ENCODE measurements at regions not wholly inside any gene's neighbourhood (a gene's known extent, or its start where the extent isn't known, plus 50 kb on each side); places are given as distances from the start of the nearest gene placed in this dataset.
"Not testable (repeated sequence)": the region's sequence is repeated elsewhere in the genome, so short reads cannot be mapped to it uniquely, and the experiment has no call there.

DNA sequence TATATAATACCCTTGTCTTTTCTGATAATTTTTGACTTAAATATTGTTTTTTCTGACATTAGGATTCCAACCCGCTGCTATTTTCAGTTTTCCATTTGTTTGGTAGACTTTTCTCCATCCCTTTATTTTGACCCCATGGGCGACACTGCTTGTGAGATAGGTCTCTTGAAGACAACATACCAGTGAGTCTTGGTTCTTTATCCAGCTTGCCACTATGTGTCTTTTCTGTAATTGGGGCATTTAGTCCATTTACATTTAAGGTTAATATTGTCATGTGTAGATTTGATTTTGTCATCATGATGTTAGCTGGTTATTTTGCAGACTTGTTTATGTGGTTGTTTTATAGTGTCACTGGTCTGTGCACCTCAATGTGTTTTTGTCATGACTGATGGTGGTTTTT, 67.7 kb upstream of the IRAK1BP1 start:
- H3K9me3 ChIP-seq (ENCODE audit: control insufficient read depth in 4 of 4, low read length in 3 of 4): no peaks in the 10 kb centered on the region
- WGBS: 93% methylated on average over 2 of the region's 2 CpGs

GRCh38 chr6:78806792-78807191, 60.6 kb upstream of the IRAK1BP1 start:
- not testable (repeated sequence) for H3K4me1 ChIP-seq (ENCODE audit: control insufficient read depth in 4 of 4, insufficient read depth in 4 of 4, low read length in 3 of 4); H3K4me3 ChIP-seq (ENCODE audit: low read depth in 1 of 3, low read length in 3 of 3); H3K9ac ChIP-seq (ENCODE audit: low read depth in 1 of 2, low read length in 2 of 2); H3K9me3 ChIP-seq (ENCODE audit: control insufficient read depth in 4 of 4, low read length in 3 of 4); H3K36me3 ChIP-seq (ENCODE audit: control insufficient read depth in 4 of 4, insufficient read depth in 3 of 4, low read depth in 1 of 4, low read length in 3 of 4); H3K27ac ChIP-seq (ENCODE audit: low read depth in 1 of 2, low read length in 2 of 2); H3K27me3 ChIP-seq (ENCODE audit: control insufficient read depth in 4 of 4, insufficient read depth in 4 of 4, low read length in 3 of 4); DNase-seq (ENCODE audit: low spot score)
- WGBS: 92% methylated on average over 1 of the region's 1 CpG

More for the DNA sequence above, 67.7 kb upstream of the IRAK1BP1 start:
- H3K36me3 ChIP-seq (ENCODE audit: control insufficient read depth in 4 of 4, insufficient read depth in 3 of 4, low read depth in 1 of 4, low read length in 3 of 4): no peaks in the 10 kb centered on the region
- no peaks in the 10 kb centered on the region for H3K27me3 ChIP-seq (ENCODE audit: control insufficient read depth in 4 of 4, insufficient read depth in 4 of 4, low read length in 3 of 4)
- H3K4me1 ChIP-seq (ENCODE audit: control insufficient read depth in 4 of 4, insufficient read depth in 4 of 4, low read length in 3 of 4): peaks cover 0 to 2% (median 0%) of the 10 kb centered on the region in 4 donors
- no peak overlapping the region for H3K4me3 ChIP-seq (ENCODE audit: low read depth in 1 of 3, low read length in 3 of 3)
- DNase-seq (ENCODE audit: low spot score): no peak
- H3K9ac ChIP-seq (ENCODE audit: low read depth in 1 of 2, low read length in 2 of 2): no peak overlapping the region
- no peak overlapping the region for H3K27ac ChIP-seq (ENCODE audit: low read depth in 1 of 2, low read length in 2 of 2)
- TF ChIP-seq FOXA1 (IDR thresholded peaks at IDR 0.05): no peak
- no peak for TF ChIP-seq HNF4A (conservative IDR thresholded peaks at IDR 0.05)
- TF ChIP-seq, protein P1, sequence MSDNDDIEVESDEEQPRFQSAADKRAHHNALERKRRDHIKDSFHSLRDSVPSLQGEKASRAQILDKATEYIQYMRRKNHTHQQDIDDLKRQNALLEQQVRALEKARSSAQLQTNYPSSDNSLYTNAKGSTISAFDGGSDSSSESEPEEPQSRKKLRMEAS (IDR thresholded peaks at IDR 0.05): no peak
- no peak for TF ChIP-seq EGR1 (IDR thresholded peaks at IDR 0.05; ENCODE audit: low read depth in 2 of 2)
- TF ChIP-seq RXRA (IDR thresholded peaks at IDR 0.05): no peak
- TF ChIP-seq, protein P2, sequence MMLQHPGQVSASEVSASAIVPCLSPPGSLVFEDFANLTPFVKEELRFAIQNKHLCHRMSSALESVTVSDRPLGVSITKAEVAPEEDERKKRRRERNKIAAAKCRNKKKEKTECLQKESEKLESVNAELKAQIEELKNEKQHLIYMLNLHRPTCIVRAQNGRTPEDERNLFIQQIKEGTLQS (IDR thresholded peaks at IDR 0.05): no peak
- no peak for TF ChIP-seq TAF1 (conservative IDR thresholded peaks at IDR 0.05)
- no peak for TF ChIP-seq REST (IDR thresholded peaks at IDR 0.05)
- no peak for TF ChIP-seq JUND (IDR thresholded peaks at IDR 0.05)
- TF ChIP-seq HNF4G (IDR thresholded peaks at IDR 0.05): no peak

DNA sequence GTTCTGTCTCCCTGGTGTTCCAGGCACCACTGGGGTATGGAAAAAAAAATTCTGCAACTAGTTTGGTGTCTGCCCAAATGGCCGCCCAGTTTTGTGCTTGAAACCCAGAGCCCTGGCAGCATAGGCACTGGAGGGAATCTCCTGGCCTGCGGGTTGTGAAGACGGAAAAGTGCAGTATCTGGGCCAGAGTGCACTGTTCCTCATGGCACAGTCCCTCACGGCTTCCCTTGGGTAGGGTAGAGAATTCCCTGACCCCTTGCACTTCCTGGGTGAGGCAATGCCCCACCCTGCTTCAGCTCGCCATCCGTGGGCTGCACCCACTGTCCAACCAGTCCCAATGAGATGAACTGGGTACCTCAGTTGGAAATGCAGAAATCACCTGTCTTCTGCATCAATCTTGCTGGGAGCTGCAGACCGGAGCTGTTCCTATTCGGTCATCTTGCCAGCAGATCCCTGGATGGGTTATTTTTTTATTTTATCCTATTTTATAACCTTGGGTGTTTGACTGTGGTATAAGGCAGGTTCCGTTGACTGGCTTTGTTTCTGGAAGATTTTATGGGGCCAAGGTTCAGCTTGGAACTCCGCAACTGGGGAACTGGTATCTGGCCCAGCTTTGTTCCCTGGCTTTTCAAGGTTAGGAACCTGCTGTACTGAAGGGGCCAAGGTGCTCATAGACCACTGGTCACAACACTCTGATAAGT, 59.5 kb upstream of the IRAK1BP1 start:
- H3K36me3 ChIP-seq (ENCODE audit: control insufficient read depth in 4 of 4, insufficient read depth in 3 of 4, low read depth in 1 of 4, low read length in 3 of 4): not testable (repeated sequence)

More for the DNA sequence above, 59.5 kb upstream of the IRAK1BP1 start:
- H3K27me3 ChIP-seq (ENCODE audit: control insufficient read depth in 4 of 4, insufficient read depth in 4 of 4, low read length in 3 of 4); H3K27ac ChIP-seq (ENCODE audit: low read depth in 1 of 2, low read length in 2 of 2); H3K9me3 ChIP-seq (ENCODE audit: control insufficient read depth in 4 of 4, low read length in 3 of 4); DNase-seq (ENCODE audit: low spot score); H3K4me3 ChIP-seq (ENCODE audit: low read depth in 1 of 3, low read length in 3 of 3); H3K4me1 ChIP-seq (ENCODE audit: control insufficient read depth in 4 of 4, insufficient read depth in 4 of 4, low read length in 3 of 4); H3K9ac ChIP-seq (ENCODE audit: low read depth in 1 of 2, low read length in 2 of 2): not testable (repeated sequence)
- WGBS: 91% methylated on average over 10 of the region's 10 CpGs
